ENCODE measurements at regions not wholly inside any gene's neighbourhood (a gene's known extent, or its start where the extent isn't known, plus 50 kb on each side); places are given as distances from the start of the nearest gene placed in this dataset.

- TF ChIP-seq PRRX2 (CRISPR knock-in tag; IDR thresholded peaks at IDR 0.05) (no peak), CBFB (CRISPR knock-in tag; IDR thresholded peaks at IDR 0.05; ENCODE audit: low read depth) (no peak), MLX (CRISPR knock-in tag; IDR thresholded peaks at IDR 0.05) (no peak), ZSCAN18 (CRISPR knock-in tag; IDR thresholded peaks at IDR 0.05) (no peak), NR1H2 (CRISPR knock-in tag; IDR thresholded peaks at IDR 0.05) (no peak), CTCF (IDR thresholded peaks at IDR 0.05) (no peak), GABPB1 (CRISPR knock-in tag; IDR thresholded peaks at IDR 0.05) (no peak)
Measured at GRCh38 chr14:37830271-37830670, 234.8 kb downstream of the TTC6 start.

All from WTC11 (cell line).